ENCODE measurements at regions not wholly inside any gene's neighbourhood (a gene's known extent, or its start where the extent isn't known, plus 50 kb on each side); places are given as distances from the start of the nearest gene placed in this dataset.

- DNase-seq, result no peak
Measured at GRCh38 chr4:45985038-45985437, 138.8 kb downstream of the GABRG1 start.

- DNase-seq, result no peak
Measured at GRCh38 chr4:45971108-45971507, 152.7 kb downstream of the GABRG1 start.

- no peak for DNase-seq
Measured at GRCh38 chr4:45957353-45957752, 166.5 kb downstream of the GABRG1 start.

- DNase-seq, result no peak
Measured at GRCh38 chr4:45954276-45954675, 169.6 kb downstream of the GABRG1 start.

GRCh38 chr4:45951153-45951552 lies 172.7 kb downstream of the GABRG1 start:
- DNase-seq, result no peak

GRCh38 chr4:45946699-45947098 lies 177.2 kb downstream of the GABRG1 start:
- no peak for DNase-seq

- DNase-seq, result no peak
Measured at GRCh38 chr4:45944000-45944399, 179.9 kb downstream of the GABRG1 start.

- DNase-seq, result no peak
Measured at GRCh38 chr4:45939056-45939455, 184.8 kb downstream of the GABRG1 start.

GRCh38 chr4:45931154-45931553 lies 192.7 kb downstream of the GABRG1 start:
- no peak for DNase-seq

- no peak for DNase-seq
Measured at GRCh38 chr4:45927641-45928040, 196.2 kb downstream of the GABRG1 start.

GRCh38 chr4:45925809-45926208 lies 198.0 kb downstream of the GABRG1 start:
- no peak for DNase-seq

- no peak for DNase-seq
Measured at GRCh38 chr4:45920861-45921260, 203.0 kb downstream of the GABRG1 start.

- DNase-seq, result no peak
Measured at GRCh38 chr4:45910511-45910910, 213.3 kb downstream of the GABRG1 start.

GRCh38 chr4:45897946-45898585 lies 225.8 kb downstream of the GABRG1 start:
- no peak for DNase-seq

GRCh38 chr4:45883421-45883820 lies 240.4 kb downstream of the GABRG1 start:
- no peak for DNase-seq

- no peak for DNase-seq
Measured at GRCh38 chr4:45876235-45876890, 247.5 kb downstream of the GABRG1 start.

GRCh38 chr4:45869184-45869583 lies 254.7 kb downstream of the GABRG1 start:
- no peak for DNase-seq

- no peak for DNase-seq
Measured at GRCh38 chr4:45865781-45866180, 258.1 kb downstream of the GABRG1 start.

GRCh38 chr4:45855857-45856256 lies 268.0 kb downstream of the GABRG1 start:
- no peak for DNase-seq

GRCh38 chr4:45846016-45846415 lies 277.8 kb downstream of the GABRG1 start:
- no peak for DNase-seq

- DNase-seq, result no peak
Measured at GRCh38 chr4:45841791-45842190, 282.1 kb downstream of the GABRG1 start.

GRCh38 chr4:45831692-45832091 lies 292.2 kb downstream of the GABRG1 start:
- no peak for DNase-seq

GRCh38 chr4:45803994-45804393 lies 319.9 kb downstream of the GABRG1 start:
- no peak for DNase-seq

- DNase-seq, result no peak
Measured at GRCh38 chr4:45795135-45795534, 328.7 kb downstream of the GABRG1 start.

- no peak for DNase-seq
Measured at GRCh38 chr4:45778514-45778913, 345.3 kb downstream of the GABRG1 start.
